GM18508 (cell line): ENCODE measurements at regions not wholly inside any gene's neighbourhood (a gene's known extent, or its start where the extent isn't known, plus 50 kb on each side); places are given as distances from the start of the nearest gene placed in this dataset.
"Not testable (repeated sequence)": the region's sequence is repeated elsewhere in the genome, so short reads cannot be mapped to it uniquely, and the experiment has no call there.

Experiments
- ATAC-seq: cut with Tn5 transposase; IDR thresholded peaks from one replicate; pipeline ENCODE4 v1.9.1; 2021; ENCODE audit warnings: moderate number of reproducible peaks; ENCODE audit not compliant: insufficient read depth, unreplicated experiment

- not testable (repeated sequence) for ATAC-seq
These were observed 109.7 kb upstream of the ZNG1E start for GRCh38 chr9:65566018-65566417.

GRCh38 chr9:65519018-65519417 lies 156.7 kb upstream of the ZNG1E start:
- not testable (repeated sequence) for ATAC-seq

GRCh38 chr9:65514465-65514864 lies 161.3 kb upstream of the ZNG1E start:
- not testable (repeated sequence) for ATAC-seq

- ATAC-seq: not testable (repeated sequence)
These were observed 167.8 kb upstream of the ZNG1E start for GRCh38 chr9:65507897-65508296.

- not testable (repeated sequence) for ATAC-seq
These were observed 171.0 kb upstream of the ZNG1E start for GRCh38 chr9:65504686-65505085.

GRCh38 chr9:65503696-65504095 lies 172.0 kb upstream of the ZNG1E start:
- ATAC-seq: not testable (repeated sequence)

GRCh38 chr9:65482890-65483289 lies 192.8 kb upstream of the ZNG1E start:
- ATAC-seq: not testable (repeated sequence)

- ATAC-seq: not testable (repeated sequence)
These were observed 194.4 kb upstream of the ZNG1E start for GRCh38 chr9:65481291-65481690.

GRCh38 chr9:65474891-65475290 lies 189.9 kb upstream of the FOXD4L5 start:
- ATAC-seq: not testable (repeated sequence)

- not testable (repeated sequence) for ATAC-seq
These were observed 188.2 kb upstream of the FOXD4L5 start for GRCh38 chr9:65473059-65473822.

GRCh38 chr9:65471106-65471505 lies 186.1 kb upstream of the FOXD4L5 start:
- not testable (repeated sequence) for ATAC-seq

- ATAC-seq: not testable (repeated sequence)
These were observed 182.1 kb upstream of the FOXD4L5 start for GRCh38 chr9:65466911-65467734.

GRCh38 chr9:65465246-65465895 lies 180.4 kb upstream of the FOXD4L5 start:
- not testable (repeated sequence) for ATAC-seq

- ATAC-seq: not testable (repeated sequence)
These were observed 177.5 kb upstream of the FOXD4L5 start for GRCh38 chr9:65462476-65462875.

- no peak for ATAC-seq
These were observed 174.8 kb upstream of the FOXD4L5 start for GRCh38 chr9:65459756-65460320.

GRCh38 chr9:65458992-65459391 lies 174.0 kb upstream of the FOXD4L5 start:
- no peak for ATAC-seq

- ATAC-seq: no peak
These were observed 173.5 kb upstream of the FOXD4L5 start for GRCh38 chr9:65458465-65458864.

GRCh38 chr9:65456991-65457390 lies 172.0 kb upstream of the FOXD4L5 start:
- ATAC-seq: not testable (repeated sequence)

- not testable (repeated sequence) for ATAC-seq
These were observed 171.0 kb upstream of the FOXD4L5 start for GRCh38 chr9:65455751-65456647.
